GM12891 (cell line): ENCODE measurements at regions not wholly inside any gene's neighbourhood (a gene's known extent, or its start where the extent isn't known, plus 50 kb on each side); places are given as distances from the start of the nearest gene placed in this dataset.

Source experiments
- POLR2A ChIP-seq: IDR thresholded peaks from 2 replicates; pipeline ENCODE4 v1.6.1; 2011; ENCODE audit warnings: low read depth, low read length, control low read depth
- POLR2AphosphoS5 ChIP-seq: IDR thresholded peaks from 2 replicates; pipeline ENCODE4 v1.6.1; 2011; ENCODE audit warnings: low read depth, low read length, control low read depth
- POU2F2 ChIP-seq: IDR thresholded peaks from 2 replicates; pipeline ENCODE4 v1.6.1; 2011; ENCODE audit warnings: low read depth, mild to moderate bottlenecking, control low read depth, low read length, moderate library complexity
- SPI1 ChIP-seq: IDR thresholded peaks from 2 replicates; pipeline ENCODE4 v1.6.1; 2011; ENCODE audit warnings: low read depth, low read length, control low read depth
- TAF1 ChIP-seq: IDR thresholded peaks from 2 replicates; pipeline ENCODE4 v1.6.1; 2011; ENCODE audit warnings: low read depth, low read length, control low read depth

DNA sequence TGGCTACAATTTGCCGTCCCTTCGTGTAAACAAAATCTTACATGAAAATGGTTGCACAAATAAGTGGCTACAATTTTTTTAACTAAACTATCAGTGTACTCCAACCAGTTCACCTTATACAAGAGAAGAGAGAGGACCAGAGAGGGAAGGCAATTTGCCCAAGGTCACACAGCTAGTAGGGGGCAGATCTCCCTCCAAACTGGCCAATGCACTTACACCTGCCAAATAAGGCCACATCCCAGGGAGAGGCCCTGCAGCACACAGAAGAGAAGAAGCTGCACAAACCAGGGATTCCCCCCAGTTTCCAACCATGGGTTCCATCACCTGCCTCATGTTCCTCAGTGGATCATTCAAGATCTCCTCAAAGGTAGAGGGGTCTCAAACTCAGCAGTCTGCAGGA is 349.9 kb downstream of the SOX9 start:
- TF ChIP-seq POLR2AphosphoS5 (no peak), POLR2A (no peak), TAF1 (no peak), POU2F2 (no peak), SPI1 (no peak)
